Fibroblast of skin of left quadriceps (primary cell): ENCODE measurements at regions not wholly inside any gene's neighbourhood (a gene's known extent, or its start where the extent isn't known, plus 50 kb on each side); places are given as distances from the start of the nearest gene placed in this dataset.
"Not testable (repeated sequence)": the region's sequence is repeated elsewhere in the genome, so short reads cannot be mapped to it uniquely, and the experiment has no call there.

Experiments
- DNase-seq, 2 experiments: peaks; one replicate each; pipeline ENCODE4 v3.0.0-alpha.2; 2013; ENCODE audit warnings: low read depth in 2 of 2

DNA sequence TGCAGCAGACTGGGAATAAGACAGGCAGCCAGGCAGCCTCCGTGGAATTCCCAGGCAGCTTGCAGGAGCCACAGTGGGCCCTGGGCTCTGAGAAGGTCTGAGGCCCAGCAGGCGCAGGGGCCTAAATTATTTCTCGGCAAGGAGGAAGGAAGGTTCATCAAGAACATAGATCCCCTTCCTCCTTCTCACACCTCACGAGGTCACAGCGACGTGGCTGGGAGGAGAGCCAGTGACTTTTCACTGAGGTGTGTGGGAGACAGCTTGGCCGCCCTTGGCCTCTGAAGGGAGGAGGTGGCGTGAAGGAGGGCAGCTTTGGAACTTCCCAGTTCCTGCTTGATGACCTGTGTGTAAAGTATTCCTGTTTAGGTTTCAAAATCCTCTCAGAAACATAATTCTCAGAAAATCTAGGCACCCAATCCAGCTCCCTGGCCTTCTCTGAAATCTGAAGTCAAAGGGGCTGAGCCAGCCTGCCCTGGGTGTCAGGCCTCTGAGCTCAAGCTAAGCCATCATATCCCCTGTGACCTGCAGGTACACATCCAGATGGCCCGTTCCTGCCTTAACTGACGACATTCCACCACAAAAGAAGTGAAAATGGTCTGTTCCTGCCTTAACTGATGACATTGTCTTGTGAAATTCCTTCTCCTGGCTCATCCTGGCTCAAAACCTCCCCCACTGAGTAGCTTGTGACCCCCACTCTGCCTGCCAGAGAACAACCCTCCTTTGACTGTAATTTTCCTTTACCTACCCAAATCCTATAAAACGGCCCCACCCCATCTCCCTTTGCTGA lies 161.0 kb downstream of the ADRA2C start:
- DNase-seq: not testable (repeated sequence)

- not testable (repeated sequence) for DNase-seq
Observed at GRCh38 chr4:3929431-3929830, 163.2 kb downstream of the ADRA2C start.

- DNase-seq: not testable (repeated sequence)
Observed at GRCh38 chr4:3932734-3933133, 166.5 kb downstream of the ADRA2C start.

DNA sequence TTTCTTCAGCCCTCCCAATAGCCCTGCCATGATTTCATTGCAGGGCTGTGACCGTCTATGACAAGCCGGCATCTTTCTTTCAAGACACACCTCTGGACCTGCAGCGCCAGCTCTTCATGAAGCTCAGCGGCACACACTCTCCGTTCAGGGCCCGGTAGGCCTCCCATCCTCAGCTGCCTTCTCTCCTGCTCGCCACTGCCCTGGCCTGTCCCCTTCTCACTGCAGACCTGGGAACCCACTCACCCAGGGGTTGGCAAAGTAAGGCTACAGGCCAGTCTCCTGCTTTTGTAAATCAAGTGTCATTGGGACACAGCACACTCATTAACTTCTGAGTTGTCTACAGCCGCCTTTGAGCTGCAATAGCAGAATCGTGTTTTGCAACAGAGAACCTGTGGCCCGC lies 169.2 kb downstream of the ADRA2C start:
- DNase-seq: not testable (repeated sequence)

DNA sequence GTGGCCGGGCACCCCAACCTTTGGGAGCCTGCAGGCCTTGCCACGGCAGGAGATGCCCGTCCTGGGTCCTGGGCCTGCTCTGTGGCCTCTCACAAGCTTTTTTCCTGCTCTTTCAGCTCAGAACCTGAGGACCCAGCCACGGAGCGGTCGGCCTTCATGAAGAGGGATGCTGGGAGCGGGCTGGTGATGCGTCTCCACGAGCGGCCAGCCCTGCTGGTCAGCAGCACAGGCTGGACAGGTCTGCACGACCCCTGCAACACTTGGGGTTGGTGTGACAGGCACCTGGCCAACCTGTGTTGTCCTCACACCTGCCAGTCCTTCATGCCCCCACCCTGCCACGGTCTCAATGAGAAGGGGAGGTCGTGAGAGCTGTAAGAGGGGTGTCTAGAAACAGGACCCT lies 170.0 kb downstream of the ADRA2C start:
- DNase-seq: no peak

- not testable (repeated sequence) for DNase-seq
Observed at GRCh38 chr4:3937849-3938562, 171.8 kb downstream of the ADRA2C start.

DNA sequence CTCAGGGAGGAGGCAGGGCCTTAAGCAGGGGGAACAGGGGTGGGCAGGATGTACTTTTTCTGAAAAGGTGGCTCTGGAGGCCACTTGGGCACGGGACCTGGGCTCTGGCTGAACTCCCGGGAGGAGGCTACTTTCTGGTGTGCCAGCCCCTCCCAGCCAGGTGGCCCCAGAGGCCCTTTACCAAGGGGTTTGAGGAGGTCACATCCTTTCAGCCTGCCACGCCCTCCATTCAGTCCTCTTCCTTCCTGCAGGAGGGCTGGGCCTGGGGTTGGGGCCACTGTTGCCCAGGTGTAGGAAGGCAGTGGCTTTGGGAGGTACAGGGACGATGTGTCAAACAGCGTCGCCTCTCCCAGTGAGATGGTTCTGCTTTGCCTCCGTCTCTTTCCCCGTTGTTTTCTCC lies 172.5 kb downstream of the ADRA2C start:
- DNase-seq: not testable (repeated sequence)

DNA sequence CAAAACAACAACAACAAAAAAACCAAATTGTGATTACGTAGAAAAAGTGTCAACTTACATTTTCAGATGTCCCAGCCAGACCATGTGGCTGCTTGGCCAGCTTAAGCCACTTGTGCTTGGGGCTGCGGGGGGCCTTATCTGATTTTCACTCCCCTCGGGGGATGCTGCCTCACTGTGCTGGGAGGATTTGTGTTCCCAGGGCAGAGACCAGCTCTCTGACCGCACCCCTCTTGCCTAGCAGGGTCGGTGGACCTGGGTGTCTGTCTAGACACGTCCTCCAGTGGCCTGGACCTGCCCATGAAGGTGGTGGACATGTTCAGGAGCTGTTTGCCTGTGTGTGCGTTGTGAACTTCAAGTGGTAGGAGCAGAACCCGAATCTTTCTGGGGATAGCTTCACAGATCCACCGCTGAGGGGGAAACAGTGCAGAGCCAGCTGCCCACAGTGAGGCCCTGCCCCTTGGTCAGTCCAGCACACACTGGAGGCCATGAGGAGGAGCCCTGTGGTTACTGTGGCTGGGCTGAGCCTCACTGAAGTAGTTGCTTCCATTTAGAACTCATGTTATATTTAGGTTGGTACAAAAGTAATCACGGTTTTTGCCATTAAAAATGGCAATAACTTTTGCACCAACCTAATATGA lies 173.9 kb downstream of the ADRA2C start:
- not testable (repeated sequence) for DNase-seq

GRCh38 chr4:3941735-3942522 lies 175.7 kb downstream of the ADRA2C start:
- DNase-seq: not testable (repeated sequence)

GRCh38 chr4:3942569-3942971 lies 176.4 kb downstream of the ADRA2C start:
- DNase-seq: not testable (repeated sequence)

DNA sequence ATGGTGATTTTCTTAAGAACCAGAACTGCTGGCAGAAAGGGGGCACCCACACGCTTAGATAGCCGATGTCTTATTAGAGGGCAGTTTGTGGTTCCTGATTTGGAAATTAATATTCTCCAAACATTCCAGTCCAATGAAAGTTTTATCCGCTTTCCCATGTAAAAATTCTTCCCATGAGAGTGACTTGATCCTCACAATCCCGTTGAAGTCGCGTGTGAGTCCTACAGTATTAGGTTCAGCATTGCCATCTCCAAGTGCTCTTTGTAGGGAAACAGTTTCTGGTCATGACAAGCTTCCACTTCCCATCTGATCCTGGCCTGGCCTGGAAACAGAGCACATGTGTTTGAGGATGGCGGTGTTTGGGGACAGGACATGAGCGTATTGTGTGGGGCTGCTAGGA lies 176.9 kb downstream of the ADRA2C start:
- DNase-seq: not testable (repeated sequence)

DNA sequence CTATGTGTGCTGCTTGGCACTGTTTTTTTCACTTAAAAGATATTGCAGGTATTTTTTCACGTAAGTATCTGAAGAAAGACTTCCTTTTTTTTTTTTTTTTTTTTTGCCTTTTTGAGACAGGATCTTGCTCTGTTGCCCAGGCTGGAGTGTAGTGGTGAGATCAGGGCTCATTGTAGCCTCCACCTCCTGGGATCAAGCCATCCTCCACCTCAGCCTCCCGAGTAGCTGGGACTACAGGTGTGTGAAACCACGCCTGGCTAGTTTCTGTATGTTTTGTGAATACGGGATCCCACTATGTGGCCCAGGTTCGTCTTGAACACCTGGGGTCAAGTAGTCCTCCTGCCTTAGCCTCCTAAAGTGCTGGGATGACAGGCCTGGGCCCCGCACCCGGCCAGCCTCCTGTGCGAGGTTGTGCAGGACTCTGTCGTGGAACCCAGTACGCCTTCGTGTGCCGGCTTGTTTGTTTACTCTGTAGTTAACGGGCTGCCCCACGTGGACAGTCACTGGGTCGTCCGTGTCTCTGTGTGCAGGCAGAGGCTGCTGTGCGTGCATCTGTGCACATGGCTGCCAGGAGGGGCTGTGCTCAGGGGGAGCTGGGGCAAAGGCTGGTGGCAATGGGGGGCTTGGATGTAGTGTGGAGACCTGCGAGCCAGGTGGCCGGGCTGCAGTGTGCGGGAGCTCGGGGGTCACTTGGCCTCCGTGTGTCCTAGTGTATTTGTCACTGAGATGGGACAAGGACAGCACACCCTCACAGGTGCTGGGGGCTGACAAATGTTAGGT lies 179.5 kb downstream of the ADRA2C start:
- no peak for DNase-seq

DNA sequence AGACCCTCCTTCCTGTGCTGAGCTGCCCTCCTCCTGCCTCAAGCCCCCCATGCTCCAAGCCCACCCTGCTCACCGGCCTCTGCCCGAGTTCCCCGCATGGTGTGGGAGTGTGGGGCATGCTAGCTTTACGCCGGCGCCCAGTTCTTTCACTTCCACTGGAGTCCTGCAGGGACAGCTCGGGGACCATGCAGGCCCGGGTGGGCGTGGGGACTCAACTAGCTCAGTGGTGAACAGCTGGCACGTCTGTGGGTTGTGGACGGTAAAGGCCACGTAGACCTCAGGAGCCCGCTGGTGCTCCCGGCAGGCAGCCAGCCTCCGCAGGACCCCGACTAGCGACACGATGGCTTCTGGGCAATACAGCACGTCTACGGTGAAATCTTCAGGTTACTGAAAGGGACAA lies 180.4 kb downstream of the ADRA2C start:
- not testable (repeated sequence) for DNase-seq

DNA sequence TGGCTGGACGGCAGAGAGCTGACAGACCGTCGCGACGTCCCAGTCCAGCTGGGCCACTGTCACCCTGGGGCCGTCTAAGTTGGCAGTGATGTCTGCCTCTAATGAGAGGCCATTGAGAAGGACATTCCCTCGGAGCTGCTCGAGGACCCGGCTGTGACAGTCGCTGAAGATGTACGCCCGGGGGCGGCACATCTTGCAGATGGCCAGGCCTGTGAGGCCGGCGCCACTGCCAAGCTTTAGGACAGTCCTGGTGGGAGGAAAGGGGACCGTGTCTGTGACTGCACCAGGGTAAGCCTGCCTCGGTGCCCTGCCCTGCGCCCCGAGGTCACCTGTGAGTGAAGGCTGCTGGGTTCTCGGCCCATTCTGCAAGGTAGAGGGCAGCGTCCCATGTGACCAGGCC lies 181.6 kb downstream of the ADRA2C start:
- not testable (repeated sequence) for DNase-seq

- not testable (repeated sequence) for DNase-seq
Observed at GRCh38 chr4:3948210-3948609, 182.0 kb downstream of the ADRA2C start.

GRCh38 chr4:3949916-3950315 lies 183.7 kb downstream of the ADRA2C start:
- DNase-seq: not testable (repeated sequence)

- not testable (repeated sequence) for DNase-seq
Observed at GRCh38 chr4:3952443-3953139, 186.4 kb downstream of the ADRA2C start.

GRCh38 chr4:3953140-3953489 lies 186.9 kb downstream of the ADRA2C start:
- DNase-seq: not testable (repeated sequence)

GRCh38 chr4:3954540-3955320 lies 188.5 kb downstream of the ADRA2C start:
- DNase-seq: peak; percentile 95 to 97
